ENCODE measurements at regions not wholly inside any gene's neighbourhood (a gene's known extent, or its start where the extent isn't known, plus 50 kb on each side); places are given as distances from the start of the nearest gene placed in this dataset.

GRCh38 chr4:14117575-14118238 lies 490.2 kb upstream of the BOD1L1 start:
- no peak for DNase-seq (ENCODE audit: low spot score)
- no peaks in the 10 kb centered on the region for H3K36me3 ChIP-seq (ENCODE audit: control insufficient read depth in 4 of 4, insufficient read depth in 3 of 4, low read depth in 1 of 4, low read length in 3 of 4)
- H3K9ac ChIP-seq (ENCODE audit: low read depth in 1 of 2, low read length in 2 of 2), result no peak overlapping the region
- H3K27me3 ChIP-seq (ENCODE audit: control insufficient read depth in 4 of 4, insufficient read depth in 4 of 4, low read length in 3 of 4), result peaks cover 0 to 3% (median 0%) of the 10 kb centered on the region in 4 donors
- no peak overlapping the region for H3K4me3 ChIP-seq (ENCODE audit: low read depth in 1 of 3, low read length in 3 of 3)
- H3K27ac ChIP-seq (ENCODE audit: low read depth in 1 of 2, low read length in 2 of 2), result no peak overlapping the region
- no peaks in the 10 kb centered on the region for H3K9me3 ChIP-seq (ENCODE audit: control insufficient read depth in 4 of 4, low read length in 3 of 4)
- WGBS, result 84% methylated on average over 3 of the region's 3 CpGs
- no peaks in the 10 kb centered on the region for H3K4me1 ChIP-seq (ENCODE audit: control insufficient read depth in 4 of 4, insufficient read depth in 4 of 4, low read length in 3 of 4)
- TF ChIP-seq, protein P1, sequence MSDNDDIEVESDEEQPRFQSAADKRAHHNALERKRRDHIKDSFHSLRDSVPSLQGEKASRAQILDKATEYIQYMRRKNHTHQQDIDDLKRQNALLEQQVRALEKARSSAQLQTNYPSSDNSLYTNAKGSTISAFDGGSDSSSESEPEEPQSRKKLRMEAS (IDR thresholded peaks at IDR 0.05), result no peak
- TF ChIP-seq, protein P2, sequence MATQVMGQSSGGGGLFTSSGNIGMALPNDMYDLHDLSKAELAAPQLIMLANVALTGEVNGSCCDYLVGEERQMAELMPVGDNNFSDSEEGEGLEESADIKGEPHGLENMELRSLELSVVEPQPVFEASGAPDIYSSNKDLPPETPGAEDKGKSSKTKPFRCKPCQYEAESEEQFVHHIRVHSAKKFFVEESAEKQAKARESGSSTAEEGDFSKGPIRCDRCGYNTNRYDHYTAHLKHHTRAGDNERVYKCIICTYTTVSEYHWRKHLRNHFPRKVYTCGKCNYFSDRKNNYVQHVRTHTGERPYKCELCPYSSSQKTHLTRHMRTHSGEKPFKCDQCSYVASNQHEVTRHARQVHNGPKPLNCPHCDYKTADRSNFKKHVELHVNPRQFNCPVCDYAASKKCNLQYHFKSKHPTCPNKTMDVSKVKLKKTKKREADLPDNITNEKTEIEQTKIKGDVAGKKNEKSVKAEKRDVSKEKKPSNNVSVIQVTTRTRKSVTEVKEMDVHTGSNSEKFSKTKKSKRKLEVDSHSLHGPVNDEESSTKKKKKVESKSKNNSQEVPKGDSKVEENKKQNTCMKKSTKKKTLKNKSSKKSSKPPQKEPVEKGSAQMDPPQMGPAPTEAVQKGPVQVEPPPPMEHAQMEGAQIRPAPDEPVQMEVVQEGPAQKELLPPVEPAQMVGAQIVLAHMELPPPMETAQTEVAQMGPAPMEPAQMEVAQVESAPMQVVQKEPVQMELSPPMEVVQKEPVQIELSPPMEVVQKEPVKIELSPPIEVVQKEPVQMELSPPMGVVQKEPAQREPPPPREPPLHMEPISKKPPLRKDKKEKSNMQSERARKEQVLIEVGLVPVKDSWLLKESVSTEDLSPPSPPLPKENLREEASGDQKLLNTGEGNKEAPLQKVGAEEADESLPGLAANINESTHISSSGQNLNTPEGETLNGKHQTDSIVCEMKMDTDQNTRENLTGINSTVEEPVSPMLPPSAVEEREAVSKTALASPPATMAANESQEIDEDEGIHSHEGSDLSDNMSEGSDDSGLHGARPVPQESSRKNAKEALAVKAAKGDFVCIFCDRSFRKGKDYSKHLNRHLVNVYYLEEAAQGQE (IDR thresholded peaks at IDR 0.05), result no peak
- no peak for TF ChIP-seq FOXA2 (IDR thresholded peaks at IDR 0.05)

- DNase-seq (ENCODE audit: low spot score), result no peak
- Histone ChIP-seq H3K27me3 (ENCODE audit: control insufficient read depth in 4 of 4, insufficient read depth in 4 of 4, low read length in 3 of 4) (no peaks in the 10 kb centered on the region), H3K27ac (ENCODE audit: low read depth in 1 of 2, low read length in 2 of 2) (no peak overlapping the region), H3K4me1 (ENCODE audit: control insufficient read depth in 4 of 4, insufficient read depth in 4 of 4, low read length in 3 of 4) (no peaks in the 10 kb centered on the region), H3K9me3 (ENCODE audit: control insufficient read depth in 4 of 4, low read length in 3 of 4) (no peaks in the 10 kb centered on the region), H3K36me3 (ENCODE audit: control insufficient read depth in 4 of 4, insufficient read depth in 3 of 4, low read depth in 1 of 4, low read length in 3 of 4) (no peaks in the 10 kb centered on the region), H3K4me3 (ENCODE audit: low read depth in 1 of 3, low read length in 3 of 3) (no peak overlapping the region), H3K9ac (ENCODE audit: low read depth in 1 of 2, low read length in 2 of 2) (no peak overlapping the region)
- TF ChIP-seq NR2F2 (IDR thresholded peaks at IDR 0.05) (no peak), FOXA2 (IDR thresholded peaks at IDR 0.05) (no peak), ATF3 (IDR thresholded peaks at IDR 0.05) (no peak), FOXA1 (IDR thresholded peaks at IDR 0.05) (no peak), CTCF (IDR thresholded peaks at IDR 0.05; ENCODE audit: low read depth, low read length, missing input control) (no peak), JUND (IDR thresholded peaks at IDR 0.05) (no peak), RXRA (IDR thresholded peaks at IDR 0.05) (no peak), EGR1 (IDR thresholded peaks at IDR 0.05; ENCODE audit: low read depth in 2 of 2) (no peak), SP1 (IDR thresholded peaks at IDR 0.05) (no peak)
- TF ChIP-seq, protein P3, sequence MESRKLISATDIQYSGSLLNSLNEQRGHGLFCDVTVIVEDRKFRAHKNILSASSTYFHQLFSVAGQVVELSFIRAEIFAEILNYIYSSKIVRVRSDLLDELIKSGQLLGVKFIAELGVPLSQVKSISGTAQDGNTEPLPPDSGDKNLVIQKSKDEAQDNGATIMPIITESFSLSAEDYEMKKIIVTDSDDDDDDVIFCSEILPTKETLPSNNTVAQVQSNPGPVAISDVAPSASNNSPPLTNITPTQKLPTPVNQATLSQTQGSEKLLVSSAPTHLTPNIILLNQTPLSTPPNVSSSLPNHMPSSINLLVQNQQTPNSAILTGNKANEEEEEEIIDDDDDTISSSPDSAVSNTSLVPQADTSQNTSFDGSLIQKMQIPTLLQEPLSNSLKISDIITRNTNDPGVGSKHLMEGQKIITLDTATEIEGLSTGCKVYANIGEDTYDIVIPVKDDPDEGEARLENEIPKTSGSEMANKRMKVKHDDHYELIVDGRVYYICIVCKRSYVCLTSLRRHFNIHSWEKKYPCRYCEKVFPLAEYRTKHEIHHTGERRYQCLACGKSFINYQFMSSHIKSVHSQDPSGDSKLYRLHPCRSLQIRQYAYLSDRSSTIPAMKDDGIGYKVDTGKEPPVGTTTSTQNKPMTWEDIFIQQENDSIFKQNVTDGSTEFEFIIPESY (IDR thresholded peaks at IDR 0.05), result no peak
- WGBS, result 31% methylated on average over 2 of the region's 2 CpGs
These were observed 497.3 kb upstream of the BOD1L1 start for GRCh38 chr4:14124816-14125215.

Data from liver (tissue), 8 donors.